ENCODE measurements at regions not wholly inside any gene's neighbourhood (a gene's known extent, or its start where the extent isn't known, plus 50 kb on each side); places are given as distances from the start of the nearest gene placed in this dataset.
"Not testable (repeated sequence)": the region's sequence is repeated elsewhere in the genome, so short reads cannot be mapped to it uniquely, and the experiment has no call there.

- Histone ChIP-seq H3K9me3 (ENCODE audit: low read length) (no peaks in the 10 kb centered on the region), H3K36me3 (ENCODE audit: insufficient read depth, low read length) (no peaks in the 10 kb centered on the region), H2AFZ (ENCODE audit: low read depth, low read length) (no peak overlapping the region), H3K4me3 (ENCODE audit: low read length) (no peak overlapping the region), H3K4me1 (ENCODE audit: insufficient read depth, low read length) (no peaks in the 10 kb centered on the region), H3K27me3 (ENCODE audit: insufficient read depth, low read length) (no peaks in the 10 kb centered on the region)
Observed at GRCh38 chr14:27721760-27722159, 1044.8 kb upstream of the FOXG1 start.

DNA sequence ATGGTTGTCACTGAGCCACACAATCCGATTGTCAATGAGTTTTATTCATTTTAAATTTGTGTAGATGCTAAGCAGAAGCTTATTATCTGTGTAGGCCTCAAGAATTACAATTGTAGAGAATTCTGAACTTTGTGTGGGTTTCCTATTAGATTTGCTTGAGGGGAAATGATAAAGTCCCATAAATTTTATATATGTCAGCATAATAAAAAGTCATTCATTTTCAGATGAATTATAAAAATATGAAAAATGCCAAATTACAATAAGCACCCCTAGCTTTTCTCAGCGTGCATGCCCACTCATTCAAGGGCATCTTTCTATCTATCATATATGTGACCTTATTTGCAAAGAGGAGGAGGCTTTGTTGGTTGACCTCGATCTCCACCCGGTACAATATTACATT is 1041.1 kb upstream of the FOXG1 start:
- Histone ChIP-seq H3K4me3 (ENCODE audit: low read length) (no peak overlapping the region), H2AFZ (ENCODE audit: low read depth, low read length) (no peak overlapping the region), H3K36me3 (ENCODE audit: insufficient read depth, low read length) (no peaks in the 10 kb centered on the region), H3K27me3 (ENCODE audit: insufficient read depth, low read length) (no peaks in the 10 kb centered on the region), H3K9me3 (ENCODE audit: low read length) (no peaks in the 10 kb centered on the region), H3K4me1 (ENCODE audit: insufficient read depth, low read length) (no peaks in the 10 kb centered on the region)

DNA sequence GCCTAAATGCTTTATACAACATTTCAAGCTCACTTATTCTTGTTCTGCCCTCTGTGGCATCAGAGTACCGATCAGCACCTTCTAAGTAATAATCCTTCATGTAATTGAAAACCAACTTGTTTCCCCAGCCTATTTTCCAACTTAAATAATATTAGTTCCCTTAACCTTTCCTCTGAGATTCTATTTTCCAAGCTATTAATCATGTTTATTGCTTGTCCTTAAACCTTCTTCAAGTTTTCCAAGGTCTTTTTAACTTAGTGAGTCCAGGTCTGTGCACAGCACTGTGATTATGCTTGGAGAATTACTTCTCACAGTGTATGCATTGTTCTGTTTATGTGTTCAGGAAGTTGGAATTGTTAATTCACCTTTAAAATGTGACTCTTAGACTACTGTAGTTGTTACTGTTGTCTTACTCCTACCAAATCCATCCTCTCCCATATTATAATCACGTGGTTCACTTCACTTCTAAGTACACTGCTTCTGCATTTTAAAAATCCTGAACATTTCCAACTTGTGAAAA is 1039.3 kb upstream of the FOXG1 start:
- Histone ChIP-seq H2AFZ (ENCODE audit: low read depth, low read length) (no peak overlapping the region), H3K36me3 (ENCODE audit: insufficient read depth, low read length) (no peaks in the 10 kb centered on the region)

GRCh38 chr14:27730204-27730603 is 1036.4 kb upstream of the FOXG1 start:
- no peaks in the 10 kb centered on the region for H3K27me3 ChIP-seq (ENCODE audit: insufficient read depth, low read length)
- H3K4me1 ChIP-seq (ENCODE audit: insufficient read depth, low read length): no peaks in the 10 kb centered on the region
- H3K4me3 ChIP-seq (ENCODE audit: low read length): no peak overlapping the region
- H3K36me3 ChIP-seq (ENCODE audit: insufficient read depth, low read length): no peaks in the 10 kb centered on the region
- no peak overlapping the region for H2AFZ ChIP-seq (ENCODE audit: low read depth, low read length)
- H3K9me3 ChIP-seq (ENCODE audit: low read length): no peaks in the 10 kb centered on the region

More for the DNA sequence above, 1039.3 kb upstream of the FOXG1 start:
- Histone ChIP-seq H3K9me3 (ENCODE audit: low read length) (no peaks in the 10 kb centered on the region), H3K27me3 (ENCODE audit: insufficient read depth, low read length) (no peaks in the 10 kb centered on the region), H3K4me3 (ENCODE audit: low read length) (no peak overlapping the region), H3K4me1 (ENCODE audit: insufficient read depth, low read length) (no peaks in the 10 kb centered on the region)

GRCh38 chr14:27739657-27740156 is 1026.9 kb upstream of the FOXG1 start:
- H3K9me3 ChIP-seq (ENCODE audit: low read length): no peaks in the 10 kb centered on the region
- H3K4me1 ChIP-seq (ENCODE audit: insufficient read depth, low read length): no peaks in the 10 kb centered on the region
- no peaks in the 10 kb centered on the region for H3K27me3 ChIP-seq (ENCODE audit: insufficient read depth, low read length)
- H2AFZ ChIP-seq (ENCODE audit: low read depth, low read length): no peak overlapping the region
- no peaks in the 10 kb centered on the region for H3K36me3 ChIP-seq (ENCODE audit: insufficient read depth, low read length)
- no peak overlapping the region for H3K4me3 ChIP-seq (ENCODE audit: low read length)

- Histone ChIP-seq H2AFZ (ENCODE audit: low read depth, low read length) (no peak overlapping the region), H3K27me3 (ENCODE audit: insufficient read depth, low read length) (no peaks in the 10 kb centered on the region), H3K36me3 (ENCODE audit: insufficient read depth, low read length) (no peaks in the 10 kb centered on the region), H3K4me3 (ENCODE audit: low read length) (no peak overlapping the region), H3K9me3 (ENCODE audit: low read length) (no peaks in the 10 kb centered on the region), H3K4me1 (ENCODE audit: insufficient read depth, low read length) (no peaks in the 10 kb centered on the region)
Observed at GRCh38 chr14:27750114-27750513, 1016.5 kb upstream of the FOXG1 start.

GRCh38 chr14:27757642-27758041 is 1008.9 kb upstream of the FOXG1 start:
- not testable (repeated sequence) for H3K4me3 ChIP-seq (ENCODE audit: low read length); H3K36me3 ChIP-seq (ENCODE audit: insufficient read depth, low read length); H3K4me1 ChIP-seq (ENCODE audit: insufficient read depth, low read length); H3K27me3 ChIP-seq (ENCODE audit: insufficient read depth, low read length); H3K9me3 ChIP-seq (ENCODE audit: low read length); H2AFZ ChIP-seq (ENCODE audit: low read depth, low read length)

DNA sequence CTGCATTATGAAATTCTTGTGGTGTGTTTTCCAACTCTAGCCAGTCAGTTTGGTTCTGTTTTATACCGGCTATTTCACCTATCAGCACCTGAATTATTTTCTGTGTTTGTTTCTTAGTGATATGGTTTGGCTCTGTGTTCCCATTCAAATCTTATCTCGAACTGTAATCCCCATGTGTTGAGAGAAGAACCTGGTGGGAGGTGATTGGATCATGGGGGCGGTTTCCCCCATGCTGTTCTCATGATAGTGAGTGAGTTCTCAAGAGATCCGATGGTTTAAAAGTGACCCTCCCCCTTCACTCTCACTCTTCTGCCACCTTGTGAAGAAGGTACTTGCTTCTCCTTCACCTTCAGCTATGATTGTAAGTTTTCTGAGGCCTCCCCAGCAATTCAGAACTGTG is 1006.2 kb upstream of the FOXG1 start:
- H3K27me3 ChIP-seq (ENCODE audit: insufficient read depth, low read length): not testable (repeated sequence)

GRCh38 chr14:27799066-27800028 is 967.2 kb upstream of the FOXG1 start:
- peaks cover 13% of the 10 kb centered on the region for H3K4me1 ChIP-seq (ENCODE audit: insufficient read depth, low read length)
- H2AFZ ChIP-seq (ENCODE audit: low read depth, low read length); H3K27me3 ChIP-seq (ENCODE audit: insufficient read depth, low read length); H3K4me3 ChIP-seq (ENCODE audit: low read length); H3K36me3 ChIP-seq (ENCODE audit: insufficient read depth, low read length); H3K9me3 ChIP-seq (ENCODE audit: low read length): not testable (repeated sequence)

More for the DNA sequence above, 1006.2 kb upstream of the FOXG1 start:
- H3K4me3 ChIP-seq (ENCODE audit: low read length); H3K4me1 ChIP-seq (ENCODE audit: insufficient read depth, low read length); H2AFZ ChIP-seq (ENCODE audit: low read depth, low read length); H3K9me3 ChIP-seq (ENCODE audit: low read length); H3K36me3 ChIP-seq (ENCODE audit: insufficient read depth, low read length): not testable (repeated sequence)

GRCh38 chr14:27817746-27818430 is 948.7 kb upstream of the FOXG1 start:
- H3K27me3 ChIP-seq (ENCODE audit: insufficient read depth, low read length); H3K9me3 ChIP-seq (ENCODE audit: low read length); H3K36me3 ChIP-seq (ENCODE audit: insufficient read depth, low read length); H3K4me3 ChIP-seq (ENCODE audit: low read length): not testable (repeated sequence)
- Histone ChIP-seq H3K4me1 (ENCODE audit: insufficient read depth, low read length) (peaks cover 10% of the 10 kb centered on the region), H2AFZ (ENCODE audit: low read depth, low read length) (peak overlapping the region; percentile 51)

GRCh38 chr14:27826149-27826548 is 940.4 kb upstream of the FOXG1 start:
- H3K4me3 ChIP-seq (ENCODE audit: low read length); H3K27me3 ChIP-seq (ENCODE audit: insufficient read depth, low read length); H3K9me3 ChIP-seq (ENCODE audit: low read length); H3K36me3 ChIP-seq (ENCODE audit: insufficient read depth, low read length); H3K4me1 ChIP-seq (ENCODE audit: insufficient read depth, low read length); H2AFZ ChIP-seq (ENCODE audit: low read depth, low read length): not testable (repeated sequence)

DNA sequence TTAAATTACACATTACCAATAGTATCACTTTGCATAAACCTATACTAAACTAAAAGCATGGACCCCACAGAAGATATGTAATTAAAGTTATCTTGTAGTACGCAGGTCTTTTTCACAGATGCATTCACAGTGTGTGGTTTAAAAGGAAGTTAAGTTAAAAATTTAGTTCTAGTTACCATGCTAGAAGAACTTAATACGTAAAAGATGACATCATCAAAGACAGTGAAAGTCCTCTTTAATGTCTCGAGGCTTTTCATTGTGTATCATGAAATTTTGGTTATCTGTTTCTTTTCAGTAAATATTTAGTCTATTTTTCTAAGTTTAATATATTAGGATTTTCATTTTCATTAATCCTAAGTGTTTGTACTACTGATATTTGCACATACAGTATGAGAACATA is 934.6 kb upstream of the FOXG1 start:
- not testable (repeated sequence) for H2AFZ ChIP-seq (ENCODE audit: low read depth, low read length); H3K9me3 ChIP-seq (ENCODE audit: low read length)

DNA sequence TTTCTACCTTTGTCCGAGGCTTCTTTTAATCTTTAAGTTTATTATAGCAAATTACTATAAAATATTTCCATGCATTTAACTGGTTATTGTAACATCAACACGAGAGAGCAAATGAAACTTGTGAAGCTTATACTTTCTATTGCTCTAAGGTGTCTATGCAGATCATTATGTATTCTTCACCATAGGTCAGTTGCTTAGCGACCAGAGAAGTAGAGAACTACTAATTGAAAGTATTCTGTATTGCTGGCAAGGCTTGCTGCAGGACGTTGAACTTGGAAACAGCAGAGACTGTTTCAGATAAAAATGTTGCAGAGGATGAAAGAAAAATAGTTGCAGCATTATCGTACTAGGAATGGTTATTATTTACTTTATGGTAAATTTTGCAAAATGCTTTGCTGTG is 933.6 kb upstream of the FOXG1 start:
- H3K27me3 ChIP-seq (ENCODE audit: insufficient read depth, low read length); H2AFZ ChIP-seq (ENCODE audit: low read depth, low read length); H3K9me3 ChIP-seq (ENCODE audit: low read length); H3K36me3 ChIP-seq (ENCODE audit: insufficient read depth, low read length): not testable (repeated sequence)
- Histone ChIP-seq H3K4me1 (ENCODE audit: insufficient read depth, low read length) (peaks cover 20% of the 10 kb centered on the region), H3K4me3 (ENCODE audit: low read length) (peak overlapping the region; percentile 34)

More for the DNA sequence above, 934.6 kb upstream of the FOXG1 start:
- H3K4me3 ChIP-seq (ENCODE audit: low read length); H3K27me3 ChIP-seq (ENCODE audit: insufficient read depth, low read length); H3K36me3 ChIP-seq (ENCODE audit: insufficient read depth, low read length): not testable (repeated sequence)
- H3K4me1 ChIP-seq (ENCODE audit: insufficient read depth, low read length): peaks cover 20% of the 10 kb centered on the region
